ENCODE measurements at regions not wholly inside any gene's neighbourhood (a gene's known extent, or its start where the extent isn't known, plus 50 kb on each side); places are given as distances from the start of the nearest gene placed in this dataset.

- DNase-seq (ENCODE audit: low read depth), result no peak
- no peak for TF ChIP-seq CTCF (IDR thresholded peaks at IDR 0.05; ENCODE audit: control insufficient read depth, insufficient read depth, low read depth, low read length, missing control alignments)
- H3K4me3 ChIP-seq (ENCODE audit: control insufficient read depth, low read depth, low read length), result no peak overlapping the region
Observed at GRCh38 chr11:112722148-112722547, 239.1 kb upstream of the NCAM1 start.

- DNase-seq (ENCODE audit: low read depth), result no peak
- H3K4me3 ChIP-seq (ENCODE audit: control insufficient read depth, low read depth, low read length), result no peak overlapping the region
- no peak for TF ChIP-seq CTCF (IDR thresholded peaks at IDR 0.05; ENCODE audit: control insufficient read depth, insufficient read depth, low read depth, low read length, missing control alignments)
Observed at GRCh38 chr11:112722876-112723275, 238.3 kb upstream of the NCAM1 start.

GRCh38 chr11:112723676-112724495 is 237.3 kb upstream of the NCAM1 start:
- TF ChIP-seq CTCF (IDR thresholded peaks at IDR 0.05; ENCODE audit: control insufficient read depth, insufficient read depth, low read depth, low read length, missing control alignments), result no peak
- no peak for DNase-seq (ENCODE audit: low read depth)
- H3K4me3 ChIP-seq (ENCODE audit: control insufficient read depth, low read depth, low read length), result no peak overlapping the region

GRCh38 chr11:112724496-112724790 is 236.8 kb upstream of the NCAM1 start:
- no peak for TF ChIP-seq CTCF (IDR thresholded peaks at IDR 0.05; ENCODE audit: control insufficient read depth, insufficient read depth, low read depth, low read length, missing control alignments)
- no peak for DNase-seq (ENCODE audit: low read depth)
- no peak overlapping the region for H3K4me3 ChIP-seq (ENCODE audit: control insufficient read depth, low read depth, low read length)

GRCh38 chr11:112725636-112726035 is 235.6 kb upstream of the NCAM1 start:
- no peak for TF ChIP-seq CTCF (IDR thresholded peaks at IDR 0.05; ENCODE audit: control insufficient read depth, insufficient read depth, low read depth, low read length, missing control alignments)
- no peak overlapping the region for H3K4me3 ChIP-seq (ENCODE audit: control insufficient read depth, low read depth, low read length)
- DNase-seq (ENCODE audit: low read depth), result no peak

- TF ChIP-seq CTCF (IDR thresholded peaks at IDR 0.05; ENCODE audit: control insufficient read depth, insufficient read depth, low read depth, low read length, missing control alignments), result no peak
- no peak overlapping the region for H3K4me3 ChIP-seq (ENCODE audit: control insufficient read depth, low read depth, low read length)
- no peak for DNase-seq (ENCODE audit: low read depth)
Observed at GRCh38 chr11:112727341-112727841, 233.8 kb upstream of the NCAM1 start.
